ENCODE measurements at regions not wholly inside any gene's neighbourhood (a gene's known extent, or its start where the extent isn't known, plus 50 kb on each side); places are given as distances from the start of the nearest gene placed in this dataset.

- in situ Hi-C loops (cut with MboI) = no loop called here
- POLR2A ChIA-PET = no interaction called here
- no TSS peak for BruUV-seq (replicated peaks)
These were observed 148.1 kb upstream of the HMHB1 start for GRCh38 chr5:143663872-143664271.

GRCh38 chr5:143662020-143662419 lies 149.9 kb upstream of the HMHB1 start:
- Histone ChIP-seq H2AFZ (ENCODE audit: low read depth, low read length) (no peak overlapping the region), H3K4me1 (replicated peaks in 1 of 2; ENCODE audit: control insufficient read depth in 2 of 2, insufficient read depth in 2 of 2, low read length in 2 of 2) (no peaks in the 10 kb centered on the region), H3K4me2 (ENCODE audit: insufficient read depth, low read length) (no peak overlapping the region), H3K27ac (ENCODE audit: extremely low read depth, low read depth, low read length) (no peak overlapping the region), H3K9me1 (ENCODE audit: control insufficient read depth, insufficient read depth, low read length) (no peaks in the 10 kb centered on the region), H3K36me3 (ENCODE audit: control insufficient read depth, insufficient read depth, low read length) (no peaks in the 10 kb centered on the region), H3K4me3 (no peak overlapping the region), H3K27me3 (ENCODE audit: control insufficient read depth in 2 of 2, insufficient read depth in 2 of 2, low read length in 2 of 2) (no peaks in the 10 kb centered on the region), H3K79me2 (ENCODE audit: control insufficient read depth, insufficient read depth, low read length) (no peaks in the 10 kb centered on the region), H3K9ac (ENCODE audit: insufficient read depth in 1 of 2, low read depth in 2 of 2, low read length in 2 of 2) (no peak overlapping the region), H4K20me1 (replicated peaks; ENCODE audit: control insufficient read depth, insufficient read depth, low read length) (no peaks in the 10 kb centered on the region), H3K9me3 (replicated peaks; ENCODE audit: control insufficient read depth, insufficient read depth, low read depth, low read length) (no peaks in the 10 kb centered on the region; the same call in 1 of the 2 replicates)
- in situ Hi-C loops (cut with MboI) (no loop called here), intact Hi-C loops (cut with micrococcal nuclease) (no loop called here)
- TF ChIP-seq SAFB (IDR thresholded peaks at IDR 0.05; ENCODE audit: borderline replicate concordance, low read depth, low read length) (no peak), GTF2A2 (tag; IDR thresholded peaks at IDR 0.05) (no peak), ZBTB12 (CRISPR knock-in tag; IDR thresholded peaks at IDR 0.05) (no peak), POLR2G (IDR thresholded peaks at IDR 0.05; ENCODE audit: low read depth, low read length) (no peak), ZNF23 (CRISPR knock-in tag; IDR thresholded peaks at IDR 0.05) (no peak), DNMT1 (IDR thresholded peaks at IDR 0.05) (no peak), XRCC5 (IDR thresholded peaks at IDR 0.05; ENCODE audit: low read depth, low read length) (no peak), ZNF253 (CRISPR knock-in tag; conservative IDR thresholded peaks at IDR 0.05) (no peak), PHB2 (IDR thresholded peaks at IDR 0.05; ENCODE audit: low read depth) (no peak)
- DNase-seq (ENCODE audit: extremely low read depth in 1 of 4, low spot score in 3 of 4) (no peak), ATAC-seq (no peak), FAIRE-seq (no peak)
- 0% methylated on average over 1 of the region's 1 CpG for WGBS (ENCODE audit: insufficient coverage, low coverage, missing lambda C conversion rate)
- ChIA-PET CTCF (ENCODE audit: low intra/inter-chr PET ratio) (no interaction called here), POLR2A (no interaction called here)
- no TSS peak for BruUV-seq (replicated peaks)

More at GRCh38 chr5:143663872-143664271, 148.1 kb upstream of the HMHB1 start:
- FAIRE-seq (no peak), ATAC-seq (no peak), DNase-seq (ENCODE audit: extremely low read depth in 1 of 4, low spot score in 3 of 4) (no peak)
- H3K27ac ChIP-seq (ENCODE audit: extremely low read depth, low read depth, low read length) = no peak overlapping the region
- no peak overlapping the region for H3K4me3 ChIP-seq
- intact Hi-C loops (cut with micrococcal nuclease) = no loop called here
- H2AFZ ChIP-seq (ENCODE audit: low read depth, low read length) = no peak overlapping the region
- H3K27me3 ChIP-seq (ENCODE audit: control insufficient read depth in 2 of 2, insufficient read depth in 2 of 2, low read length in 2 of 2) = no peaks in the 10 kb centered on the region
- no peaks in the 10 kb centered on the region for H3K4me1 ChIP-seq (replicated peaks in 1 of 2; ENCODE audit: control insufficient read depth in 2 of 2, insufficient read depth in 2 of 2, low read length in 2 of 2)
- H3K9me3 ChIP-seq (replicated peaks; ENCODE audit: control insufficient read depth, insufficient read depth, low read depth, low read length) = no peaks in the 10 kb centered on the region; the same call in 1 of the 2 replicates
- CTCF ChIA-PET (ENCODE audit: low intra/inter-chr PET ratio) = no interaction called here
- WGBS (ENCODE audit: insufficient coverage, low coverage, missing lambda C conversion rate) = 0% methylated on average over 2 of the region's 2 CpGs
- no peak overlapping the region for H3K9ac ChIP-seq (ENCODE audit: insufficient read depth in 1 of 2, low read depth in 2 of 2, low read length in 2 of 2)
- no peaks in the 10 kb centered on the region for H4K20me1 ChIP-seq (replicated peaks; ENCODE audit: control insufficient read depth, insufficient read depth, low read length)
- no peak overlapping the region for H3K4me2 ChIP-seq (ENCODE audit: insufficient read depth, low read length)
- no peaks in the 10 kb centered on the region for H3K9me1 ChIP-seq (ENCODE audit: control insufficient read depth, insufficient read depth, low read length)
- no peaks in the 10 kb centered on the region for H3K79me2 ChIP-seq (ENCODE audit: control insufficient read depth, insufficient read depth, low read length)
- H3K36me3 ChIP-seq (ENCODE audit: control insufficient read depth, insufficient read depth, low read length) = no peaks in the 10 kb centered on the region
- TF ChIP-seq GTF2B (IDR thresholded peaks at IDR 0.05; ENCODE audit: extremely low read depth, insufficient read length) = no peak

Data from K562 (cell line).